ENCODE measurements at regions not wholly inside any gene's neighbourhood (a gene's known extent, or its start where the extent isn't known, plus 50 kb on each side); places are given as distances from the start of the nearest gene placed in this dataset.

DNA sequence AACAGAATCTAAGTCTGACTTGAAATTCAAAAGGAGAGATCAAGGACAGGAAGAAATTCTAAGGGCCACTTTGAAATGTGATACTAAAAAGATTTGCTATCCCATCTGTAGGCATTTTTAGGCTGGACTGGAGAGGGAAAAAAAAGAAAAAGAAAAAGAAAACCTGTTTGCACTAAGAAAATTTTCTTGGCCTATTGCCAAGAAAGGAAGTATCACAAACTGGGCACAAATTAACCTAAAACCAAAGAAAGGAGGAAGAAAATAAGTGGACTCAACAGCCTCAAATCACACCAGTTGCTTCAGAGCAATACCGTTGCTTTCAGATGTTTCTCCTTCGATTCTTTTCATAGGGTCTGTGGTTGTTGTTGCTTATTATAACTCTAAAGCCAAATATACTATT, 287.9 kb upstream of the VRK2 start:
- TF ChIP-seq YY1 (IDR thresholded peaks at IDR 0.05; ENCODE audit: low read depth) (no peak), RAD21 (IDR thresholded peaks at IDR 0.05; ENCODE audit: low read length) (no peak), EP300 (IDR thresholded peaks at IDR 0.05; ENCODE audit: borderline replicate concordance in 1 of 2, low read depth in 1 of 2, low read length in 1 of 2) (no peak)
- TF ChIP-seq, protein P1, sequence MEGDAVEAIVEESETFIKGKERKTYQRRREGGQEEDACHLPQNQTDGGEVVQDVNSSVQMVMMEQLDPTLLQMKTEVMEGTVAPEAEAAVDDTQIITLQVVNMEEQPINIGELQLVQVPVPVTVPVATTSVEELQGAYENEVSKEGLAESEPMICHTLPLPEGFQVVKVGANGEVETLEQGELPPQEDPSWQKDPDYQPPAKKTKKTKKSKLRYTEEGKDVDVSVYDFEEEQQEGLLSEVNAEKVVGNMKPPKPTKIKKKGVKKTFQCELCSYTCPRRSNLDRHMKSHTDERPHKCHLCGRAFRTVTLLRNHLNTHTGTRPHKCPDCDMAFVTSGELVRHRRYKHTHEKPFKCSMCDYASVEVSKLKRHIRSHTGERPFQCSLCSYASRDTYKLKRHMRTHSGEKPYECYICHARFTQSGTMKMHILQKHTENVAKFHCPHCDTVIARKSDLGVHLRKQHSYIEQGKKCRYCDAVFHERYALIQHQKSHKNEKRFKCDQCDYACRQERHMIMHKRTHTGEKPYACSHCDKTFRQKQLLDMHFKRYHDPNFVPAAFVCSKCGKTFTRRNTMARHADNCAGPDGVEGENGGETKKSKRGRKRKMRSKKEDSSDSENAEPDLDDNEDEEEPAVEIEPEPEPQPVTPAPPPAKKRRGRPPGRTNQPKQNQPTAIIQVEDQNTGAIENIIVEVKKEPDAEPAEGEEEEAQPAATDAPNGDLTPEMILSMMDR (IDR thresholded peaks at IDR 0.05), result no peak
